Stimulated activated naive B cell treated with anti-CD40 and anti-IgM and Interleukin-4, amounts not matched to agents 10 μg/mL and 1 μg/mL and 100 μg/mL, for 72 hours (primary cell): ENCODE measurements at regions not wholly inside any gene's neighbourhood (a gene's known extent, or its start where the extent isn't known, plus 50 kb on each side); places are given as distances from the start of the nearest gene placed in this dataset.

Experiments
- ATAC-seq, 2 donors: fragments of 150-1000 bp; cut with Tn5 transposase; replicated peaks; 2 replicates each; pipeline ENCODE4 v1.10.0; 2021; ENCODE audit warnings: moderate library complexity in 1 of 2
- DNase-seq: peaks from one replicate; pipeline ENCODE4 v3.0.0; 2021
- H3K27ac Mint-ChIP-seq: one replicate; pipeline ENCODE4 v1.8.0; 2022; ENCODE audit warnings: mild to moderate bottlenecking, mixed read lengths
- H3K27me3 Mint-ChIP-seq, 2 donors: one replicate each; pipeline ENCODE4 v1.8.0; 2022; ENCODE audit warnings: mixed read lengths in 2 of 2
- H3K36me3 Mint-ChIP-seq, 2 donors: one replicate each; pipeline ENCODE4 v1.8.0; 2022; ENCODE audit warnings: mixed read lengths in 2 of 2, mild to moderate bottlenecking in 1 of 2
- H3K4me1 Mint-ChIP-seq, 2 donors: one replicate each; pipeline ENCODE4 v1.8.0; 2022; ENCODE audit warnings: mixed read lengths in 2 of 2, mild to moderate bottlenecking in 1 of 2
- H3K4me3 Mint-ChIP-seq, 2 donors: one replicate each; pipeline ENCODE4 v1.8.0; 2022; ENCODE audit warnings: mild to moderate bottlenecking in 2 of 2, mixed read lengths in 2 of 2, moderate library complexity in 1 of 2
- H3K9me3 Mint-ChIP-seq, 2 donors: one replicate each; pipeline ENCODE4 v1.8.0; 2022; ENCODE audit warnings: mixed read lengths in 2 of 2, mild to moderate bottlenecking in 1 of 2

GRCh38 chr3:73796382-73796781 is 171.6 kb upstream of the PDZRN3 start:
- no peak overlapping the region for H3K27ac Mint-ChIP-seq
- H3K4me1 Mint-ChIP-seq: no peaks in the 10 kb centered on the region
- no peak for ATAC-seq
- no peaks in the 10 kb centered on the region for H3K36me3 Mint-ChIP-seq
- H3K4me3 Mint-ChIP-seq: no peak overlapping the region
- H3K9me3 Mint-ChIP-seq: peaks cover 0 to 5% of the 10 kb centered on the region in 2 donors
- H3K27me3 Mint-ChIP-seq: no peaks in the 10 kb centered on the region
- no peak for DNase-seq

DNA sequence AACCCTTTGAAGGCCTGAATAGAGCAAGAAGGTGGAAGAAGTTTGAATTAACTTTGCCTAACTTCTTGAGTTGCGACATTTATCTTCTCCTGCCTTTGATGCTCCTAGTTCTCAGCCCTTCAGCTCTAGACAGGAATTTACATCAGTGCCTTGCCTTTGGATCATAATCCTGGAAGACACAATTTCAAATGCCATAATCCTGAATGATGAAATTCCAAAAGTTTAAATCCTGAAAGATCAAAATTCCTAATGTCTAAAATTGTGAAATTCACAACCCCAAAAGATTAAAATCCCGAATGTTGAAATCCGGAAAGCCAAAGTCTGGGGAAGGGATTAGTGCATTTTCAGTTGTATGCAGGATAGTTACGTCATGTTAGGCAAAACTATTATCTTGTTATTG is 166.6 kb upstream of the PDZRN3 start:
- ATAC-seq (no peak), DNase-seq (no peak)
- H3K4me1 Mint-ChIP-seq: no peaks in the 10 kb centered on the region
- no peaks in the 10 kb centered on the region for H3K9me3 Mint-ChIP-seq
- H3K27ac Mint-ChIP-seq: no peak overlapping the region
- H3K4me3 Mint-ChIP-seq: no peak overlapping the region
- no peaks in the 10 kb centered on the region for H3K36me3 Mint-ChIP-seq
- H3K27me3 Mint-ChIP-seq: no peaks in the 10 kb centered on the region

DNA sequence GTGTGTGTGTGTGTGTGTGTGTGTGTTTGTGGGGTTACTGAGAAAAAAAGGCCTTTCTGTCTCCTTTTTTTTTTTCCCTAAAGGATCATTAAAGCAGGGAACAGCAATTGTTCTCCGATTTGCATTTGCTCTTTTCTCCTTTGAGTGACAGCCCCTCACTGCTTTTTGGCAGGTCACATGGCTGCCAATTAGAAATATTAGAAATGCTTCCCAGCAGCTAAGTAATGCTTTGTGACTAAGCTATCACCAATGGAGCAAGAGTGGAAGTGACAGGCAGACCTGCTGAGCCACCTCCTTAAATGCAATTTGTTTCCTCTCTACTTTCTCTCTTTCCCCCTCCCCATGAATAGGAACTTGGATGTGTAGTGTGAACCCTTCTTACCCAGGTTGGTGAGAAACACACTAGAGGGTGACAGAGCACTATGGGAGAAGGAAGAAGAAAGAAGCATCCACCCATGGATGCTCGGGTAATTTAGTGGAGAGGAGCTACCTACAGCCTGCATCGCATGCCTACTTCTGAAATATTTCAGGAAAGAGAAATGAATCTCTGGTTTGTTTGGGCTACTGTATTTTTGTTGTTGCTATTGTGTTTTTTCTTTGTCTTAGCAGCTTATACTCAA is 165.2 kb upstream of the PDZRN3 start:
- H3K4me3 Mint-ChIP-seq: no peak overlapping the region
- H3K9me3 Mint-ChIP-seq: no peaks in the 10 kb centered on the region
- DNase-seq (no peak), ATAC-seq (no peak)
- no peaks in the 10 kb centered on the region for H3K27me3 Mint-ChIP-seq
- H3K4me1 Mint-ChIP-seq: no peaks in the 10 kb centered on the region
- H3K27ac Mint-ChIP-seq: no peak overlapping the region
- H3K36me3 Mint-ChIP-seq: no peaks in the 10 kb centered on the region

DNA sequence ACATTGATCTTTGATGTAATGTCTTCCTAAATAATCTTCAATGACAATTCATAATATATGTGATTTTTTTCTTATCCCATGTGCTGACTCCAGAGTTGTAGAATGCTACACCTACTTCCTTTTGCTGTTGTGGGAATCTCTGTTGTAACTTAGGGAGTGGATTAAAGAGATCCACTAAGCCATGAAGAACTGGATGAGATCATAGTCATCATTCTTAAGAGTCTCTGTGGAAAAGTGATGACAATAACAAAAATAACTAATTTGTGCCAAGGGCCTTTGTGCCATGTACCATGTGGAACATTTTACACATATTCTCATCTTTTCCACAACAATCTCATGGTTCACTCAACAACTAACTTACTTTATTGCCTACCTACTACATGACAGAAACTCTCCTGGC is 162.9 kb upstream of the PDZRN3 start:
- ATAC-seq: no peak
- Mint-ChIP-seq H3K4me3 (no peak overlapping the region), H3K27me3 (no peaks in the 10 kb centered on the region), H3K36me3 (no peaks in the 10 kb centered on the region), H3K27ac (no peak overlapping the region), H3K4me1 (no peaks in the 10 kb centered on the region), H3K9me3 (peaks cover 0 to 2% of the 10 kb centered on the region in 2 donors)
- no peak for DNase-seq

DNA sequence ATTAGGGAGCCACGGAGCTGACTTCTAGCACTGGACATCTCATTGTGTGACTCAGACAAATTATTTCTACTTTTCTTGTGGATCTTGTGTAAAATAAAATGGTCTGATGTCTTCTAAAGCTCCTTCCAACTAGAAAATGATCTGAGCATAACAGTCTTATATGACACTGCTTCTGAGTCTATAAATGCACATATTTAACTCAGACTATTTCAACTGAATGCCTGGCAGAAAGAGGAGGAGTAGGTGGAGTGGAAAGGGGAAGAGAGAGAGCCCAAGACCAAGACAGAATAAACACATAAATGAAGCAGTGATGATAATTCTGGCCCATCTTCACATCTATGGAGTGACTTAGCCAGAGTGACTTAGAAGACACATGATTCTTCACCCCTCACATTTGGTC is 162.3 kb upstream of the PDZRN3 start:
- ATAC-seq (no peak), DNase-seq (no peak)
- Mint-ChIP-seq H3K27ac (no peak overlapping the region), H3K36me3 (no peaks in the 10 kb centered on the region), H3K9me3 (peaks cover 0 to 2% of the 10 kb centered on the region in 2 donors), H3K4me1 (no peaks in the 10 kb centered on the region), H3K27me3 (no peaks in the 10 kb centered on the region), H3K4me3 (no peak overlapping the region)

- ATAC-seq (no peak), DNase-seq (no peak)
- no peaks in the 10 kb centered on the region for H3K4me1 Mint-ChIP-seq
- H3K27me3 Mint-ChIP-seq: no peaks in the 10 kb centered on the region
- H3K36me3 Mint-ChIP-seq: no peaks in the 10 kb centered on the region
- H3K9me3 Mint-ChIP-seq: peaks cover 0 to 2% of the 10 kb centered on the region in 2 donors
- H3K4me3 Mint-ChIP-seq: no peak overlapping the region
- H3K27ac Mint-ChIP-seq: no peak overlapping the region
Measured at GRCh38 chr3:73786321-73786807, 161.6 kb upstream of the PDZRN3 start.

DNA sequence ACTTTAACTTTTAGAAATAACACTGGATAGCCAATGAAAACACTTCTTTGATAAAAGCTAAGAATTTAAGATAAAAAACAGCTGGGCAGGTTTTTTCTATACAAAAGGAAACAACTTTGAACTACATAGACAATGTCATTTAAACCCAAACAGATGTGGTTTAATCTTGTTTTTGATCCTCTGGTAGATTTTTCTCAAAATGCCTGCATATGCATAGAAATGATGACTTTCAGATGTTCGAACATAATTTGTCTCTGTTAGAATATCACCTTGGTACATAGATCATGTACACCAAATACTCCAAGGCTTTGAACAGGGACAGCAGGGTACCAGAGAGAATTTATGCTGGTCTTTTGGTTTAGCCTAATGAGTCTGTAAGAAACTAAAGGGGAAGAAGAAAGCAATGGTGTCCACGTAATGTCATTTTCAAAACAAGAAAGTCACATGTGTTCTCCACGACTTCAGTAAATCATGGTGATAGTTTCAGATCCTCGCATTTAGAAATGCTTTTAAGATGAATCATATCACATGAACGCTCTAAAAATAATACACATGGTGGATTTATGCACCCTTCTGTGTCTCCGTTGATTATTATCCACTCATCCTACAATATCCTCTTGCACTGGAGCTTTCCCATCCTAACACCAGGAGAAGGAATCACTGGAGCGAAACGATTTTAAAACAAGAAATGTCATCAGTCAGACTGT is 160.1 kb upstream of the PDZRN3 start:
- Mint-ChIP-seq H3K4me3 (no peak overlapping the region), H3K4me1 (no peaks in the 10 kb centered on the region), H3K27me3 (no peaks in the 10 kb centered on the region), H3K36me3 (no peaks in the 10 kb centered on the region), H3K9me3 (peaks cover 0 to 2% of the 10 kb centered on the region in 2 donors), H3K27ac (no peak overlapping the region)
- ATAC-seq: no peak
- DNase-seq: no peak

- no peak overlapping the region for H3K27ac Mint-ChIP-seq
- H3K9me3 Mint-ChIP-seq: peaks cover 0 to 2% of the 10 kb centered on the region in 2 donors
- H3K4me3 Mint-ChIP-seq: no peak overlapping the region
- ATAC-seq: no peak
- H3K27me3 Mint-ChIP-seq: no peaks in the 10 kb centered on the region
- no peaks in the 10 kb centered on the region for H3K4me1 Mint-ChIP-seq
- DNase-seq: no peak
- no peaks in the 10 kb centered on the region for H3K36me3 Mint-ChIP-seq
Measured at GRCh38 chr3:73783811-73784210, 159.1 kb upstream of the PDZRN3 start.

GRCh38 chr3:73781541-73781940 is 156.8 kb upstream of the PDZRN3 start:
- Mint-ChIP-seq H3K27ac (no peak overlapping the region), H3K36me3 (no peaks in the 10 kb centered on the region), H3K27me3 (no peaks in the 10 kb centered on the region), H3K4me3 (no peak overlapping the region), H3K9me3 (peaks cover 0 to 9% of the 10 kb centered on the region in 2 donors), H3K4me1 (no peaks in the 10 kb centered on the region)
- DNase-seq (no peak), ATAC-seq (no peak)

GRCh38 chr3:73774645-73775044 is 149.9 kb upstream of the PDZRN3 start:
- H3K36me3 Mint-ChIP-seq: no peaks in the 10 kb centered on the region
- H3K9me3 Mint-ChIP-seq: peaks cover 0 to 7% of the 10 kb centered on the region in 2 donors
- no peak overlapping the region for H3K27ac Mint-ChIP-seq
- H3K4me3 Mint-ChIP-seq: no peak overlapping the region
- H3K4me1 Mint-ChIP-seq: no peaks in the 10 kb centered on the region
- ATAC-seq: no peak
- DNase-seq: no peak
- no peaks in the 10 kb centered on the region for H3K27me3 Mint-ChIP-seq

- H3K27me3 Mint-ChIP-seq: no peaks in the 10 kb centered on the region
- H3K9me3 Mint-ChIP-seq: peaks cover 0 to 7% of the 10 kb centered on the region in 2 donors
- H3K4me3 Mint-ChIP-seq: no peak overlapping the region
- H3K36me3 Mint-ChIP-seq: no peaks in the 10 kb centered on the region
- no peak overlapping the region for H3K27ac Mint-ChIP-seq
- no peaks in the 10 kb centered on the region for H3K4me1 Mint-ChIP-seq
- no peak for DNase-seq
- no peak for ATAC-seq
Measured at GRCh38 chr3:73773233-73773632, 148.5 kb upstream of the PDZRN3 start.

GRCh38 chr3:73772076-73772886 is 147.5 kb upstream of the PDZRN3 start:
- H3K4me1 Mint-ChIP-seq: no peaks in the 10 kb centered on the region
- no peak for DNase-seq
- no peak overlapping the region for H3K27ac Mint-ChIP-seq
- H3K27me3 Mint-ChIP-seq: no peaks in the 10 kb centered on the region
- H3K9me3 Mint-ChIP-seq: peaks cover 0 to 2% of the 10 kb centered on the region in 2 donors
- no peaks in the 10 kb centered on the region for H3K36me3 Mint-ChIP-seq
- no peak for ATAC-seq
- H3K4me3 Mint-ChIP-seq: no peak overlapping the region

GRCh38 chr3:73768524-73769308 is 144.0 kb upstream of the PDZRN3 start:
- no peaks in the 10 kb centered on the region for H3K36me3 Mint-ChIP-seq
- H3K9me3 Mint-ChIP-seq: peaks cover 1 to 7% of the 10 kb centered on the region in 2 donors
- H3K27me3 Mint-ChIP-seq: no peaks in the 10 kb centered on the region
- ATAC-seq (no peak), DNase-seq (no peak)
- H3K4me1 Mint-ChIP-seq: no peaks in the 10 kb centered on the region
- no peak overlapping the region for H3K4me3 Mint-ChIP-seq
- no peak overlapping the region for H3K27ac Mint-ChIP-seq
